ENCODE measurements at regions not wholly inside any gene's neighbourhood (a gene's known extent, or its start where the extent isn't known, plus 50 kb on each side); places are given as distances from the start of the nearest gene placed in this dataset.

GRCh38 chr3:86737517-86737916, 253.4 kb downstream of the VGLL3 start:
- Histone ChIP-seq H3K27me3 (no peaks in the 10 kb centered on the region), H3K4me1 (no peaks in the 10 kb centered on the region), H3K4me3 (no peak overlapping the region), H3K36me3 (no peaks in the 10 kb centered on the region), H3K27ac (no peak overlapping the region), H3K9me3 (peaks cover 0 to 6% (median 0%) of the 10 kb centered on the region in 4 donors)
- TF ChIP-seq, protein P1, sequence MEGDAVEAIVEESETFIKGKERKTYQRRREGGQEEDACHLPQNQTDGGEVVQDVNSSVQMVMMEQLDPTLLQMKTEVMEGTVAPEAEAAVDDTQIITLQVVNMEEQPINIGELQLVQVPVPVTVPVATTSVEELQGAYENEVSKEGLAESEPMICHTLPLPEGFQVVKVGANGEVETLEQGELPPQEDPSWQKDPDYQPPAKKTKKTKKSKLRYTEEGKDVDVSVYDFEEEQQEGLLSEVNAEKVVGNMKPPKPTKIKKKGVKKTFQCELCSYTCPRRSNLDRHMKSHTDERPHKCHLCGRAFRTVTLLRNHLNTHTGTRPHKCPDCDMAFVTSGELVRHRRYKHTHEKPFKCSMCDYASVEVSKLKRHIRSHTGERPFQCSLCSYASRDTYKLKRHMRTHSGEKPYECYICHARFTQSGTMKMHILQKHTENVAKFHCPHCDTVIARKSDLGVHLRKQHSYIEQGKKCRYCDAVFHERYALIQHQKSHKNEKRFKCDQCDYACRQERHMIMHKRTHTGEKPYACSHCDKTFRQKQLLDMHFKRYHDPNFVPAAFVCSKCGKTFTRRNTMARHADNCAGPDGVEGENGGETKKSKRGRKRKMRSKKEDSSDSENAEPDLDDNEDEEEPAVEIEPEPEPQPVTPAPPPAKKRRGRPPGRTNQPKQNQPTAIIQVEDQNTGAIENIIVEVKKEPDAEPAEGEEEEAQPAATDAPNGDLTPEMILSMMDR (IDR thresholded peaks at IDR 0.05) = no peak
- TF ChIP-seq POLR2A (IDR thresholded peaks at IDR 0.05) = no peak
- no peak for DNase-seq

DNA sequence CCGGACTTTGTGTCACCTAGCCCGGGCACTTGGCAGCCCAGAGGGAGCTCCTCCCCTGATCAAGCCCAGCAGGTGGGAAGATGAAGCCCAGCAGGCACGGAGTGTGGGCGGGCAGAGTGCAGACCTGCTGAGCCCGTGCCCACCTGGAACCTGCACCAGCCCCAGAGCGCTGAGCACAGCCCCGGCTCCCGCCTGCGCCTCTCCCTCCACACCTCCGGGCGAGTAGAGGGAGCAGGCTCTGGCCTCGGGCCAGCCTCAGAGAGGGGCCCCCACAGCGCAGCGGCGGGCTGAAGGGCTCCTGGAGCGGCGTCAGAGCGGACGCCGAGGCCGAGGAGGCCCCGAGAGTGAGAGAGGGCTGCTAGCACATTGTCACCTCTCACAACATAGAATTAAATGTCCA, 257.7 kb downstream of the VGLL3 start:
- no peaks in the 10 kb centered on the region for H3K27me3 ChIP-seq
- no peak for TF ChIP-seq POLR2A (IDR thresholded peaks at IDR 0.05)
- TF ChIP-seq, protein P1 (IDR thresholded peaks at IDR 0.05) = no peak
- H3K4me3 ChIP-seq = no peak overlapping the region
- DNase-seq = no peak
- no peaks in the 10 kb centered on the region for H3K4me1 ChIP-seq
- H3K9me3 ChIP-seq = peaks cover 0 to 6% (median 0%) of the 10 kb centered on the region in 4 donors
- no peak overlapping the region for H3K27ac ChIP-seq
- no peaks in the 10 kb centered on the region for H3K36me3 ChIP-seq

GRCh38 chr3:86731501-86731901, 259.4 kb downstream of the VGLL3 start:
- TF ChIP-seq, protein P1 (IDR thresholded peaks at IDR 0.05) = no peak
- no peak for TF ChIP-seq POLR2A (IDR thresholded peaks at IDR 0.05)
- no peaks in the 10 kb centered on the region for H3K27me3 ChIP-seq
- no peaks in the 10 kb centered on the region for H3K36me3 ChIP-seq
- peaks cover 0 to 6% (median 0%) of the 10 kb centered on the region in 4 donors for H3K9me3 ChIP-seq
- no peak overlapping the region for H3K4me3 ChIP-seq
- no peak overlapping the region for H3K27ac ChIP-seq
- no peaks in the 10 kb centered on the region for H3K4me1 ChIP-seq
- no peak for DNase-seq

GRCh38 chr3:86723433-86723832, 267.5 kb downstream of the VGLL3 start:
- no peak for DNase-seq
- Histone ChIP-seq H3K36me3 (no peaks in the 10 kb centered on the region), H3K27me3 (peaks cover 0 to 4% of the 10 kb centered on the region in 2 donors), H3K9me3 (no peaks in the 10 kb centered on the region), H3K27ac (no peak overlapping the region), H3K4me1 (no peaks in the 10 kb centered on the region), H3K4me3 (no peak overlapping the region)
- TF ChIP-seq POLR2A (IDR thresholded peaks at IDR 0.05) = no peak
- TF ChIP-seq, protein P1 (IDR thresholded peaks at IDR 0.05) = no peak

- H3K4me3 ChIP-seq = no peak overlapping the region
- no peaks in the 10 kb centered on the region for H3K4me1 ChIP-seq
- TF ChIP-seq, protein P1 (IDR thresholded peaks at IDR 0.05) = no peak
- no peak for TF ChIP-seq POLR2A (IDR thresholded peaks at IDR 0.05)
- H3K9me3 ChIP-seq = no peaks in the 10 kb centered on the region
- DNase-seq = no peak
- no peaks in the 10 kb centered on the region for H3K27me3 ChIP-seq
- H3K27ac ChIP-seq = no peak overlapping the region
- no peaks in the 10 kb centered on the region for H3K36me3 ChIP-seq
These were observed 279.3 kb downstream of the VGLL3 start for GRCh38 chr3:86711634-86712033.

DNA sequence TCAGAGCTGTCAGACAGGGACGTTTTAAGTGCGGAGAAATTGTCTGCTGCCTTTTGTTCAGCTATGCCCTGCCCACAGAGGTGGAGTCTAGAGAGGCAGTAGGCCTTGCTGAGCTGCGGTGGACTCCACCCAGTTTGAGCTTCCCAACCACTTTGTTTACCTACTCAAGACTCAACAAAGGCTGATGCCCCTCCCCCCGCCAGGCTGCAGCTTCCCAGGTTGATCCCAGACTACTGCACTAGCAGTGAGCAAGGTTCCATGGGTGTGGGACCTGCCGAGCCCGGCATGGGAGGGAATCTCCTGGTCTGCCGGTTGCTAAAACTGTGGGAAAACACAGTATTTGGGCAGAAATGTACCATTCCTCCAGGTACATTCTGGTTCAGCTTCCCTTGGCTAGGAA, 282.1 kb downstream of the VGLL3 start:
- Histone ChIP-seq H3K4me1 (no peaks in the 10 kb centered on the region), H3K4me3 (no peak overlapping the region), H3K9me3 (no peaks in the 10 kb centered on the region), H3K36me3 (no peaks in the 10 kb centered on the region), H3K27ac (no peak overlapping the region), H3K27me3 (no peaks in the 10 kb centered on the region)
- DNase-seq = no peak
- TF ChIP-seq POLR2A (IDR thresholded peaks at IDR 0.05) = no peak

Measured in Peyer's patch (tissue), 4 donors.